Suprapubic skin (tissue), 4 donors: ENCODE measurements at regions not wholly inside any gene's neighbourhood (a gene's known extent, or its start where the extent isn't known, plus 50 kb on each side); places are given as distances from the start of the nearest gene placed in this dataset.

Experiments used
- DNase-seq, 2 donors: peaks; one replicate each; pipeline ENCODE4 v3.0.0-alpha.2; 2019; ENCODE audit warnings: low spot score in 2 of 2
- H3K27ac ChIP-seq: fragments of 200-600 bp; sonication (generic); one replicate; pipeline ENCODE4 v1.5.1; 2019
- H3K27me3 ChIP-seq: fragments of 200-600 bp; sonication (generic); one replicate; pipeline ENCODE4 v1.5.1; 2019
- H3K36me3 ChIP-seq: fragments of 200-600 bp; sonication (generic); one replicate; pipeline ENCODE4 v1.5.1; 2019
- H3K4me1 ChIP-seq: fragments of 200-600 bp; sonication (generic); one replicate; pipeline ENCODE4 v1.5.1; 2019
- H3K4me3 ChIP-seq: fragments of 200-600 bp; sonication (generic); one replicate; pipeline ENCODE4 v1.5.1; 2019; ENCODE audit warnings: mild to moderate bottlenecking
- H3K9me3 ChIP-seq: fragments of 200-600 bp; sonication (generic); one replicate; pipeline ENCODE4 v1.5.1; 2019
- EP300 ChIP-seq: sonication (generic); formaldehyde crosslinking; IDR thresholded peaks from one replicate; pipeline ENCODE4 v1.6.1; 2017; ENCODE audit warnings: antibody characterized with exemption
- POLR2A ChIP-seq, 2 donors: fragments of 450-650 bp; IDR thresholded peaks; one replicate each; pipeline ENCODE4 v1.6.1; 2017; ENCODE audit warnings: antibody characterized with exemption in 2 of 2, mild to moderate bottlenecking in 2 of 2, moderate library complexity in 2 of 2
- POLR2AphosphoS5 ChIP-seq, 3 donors: sonication (generic); formaldehyde crosslinking; IDR thresholded peaks; one replicate each; pipeline ENCODE4 v1.6.1; 2017; ENCODE audit warnings: antibody characterized with exemption in 3 of 3
- WGBS: methylation state at CpG from one replicate; pipeline ENCODE4 v1.1.5; 2018; 5-methylcytosine and 5-hydroxymethylcytosine counted together
- TF ChIP-seq, protein P1 (sequence below), 2 donors: fragments of 200-600 bp in 1 of 2; fragments of 450-650 bp in 1 of 2; sonication (generic) in 1 of 2; IDR thresholded peaks; one replicate each; pipeline ENCODE4 v1.5.1; 2016 to 2019; ENCODE audit warnings: antibody characterized with exemption in 2 of 2, mild to moderate bottlenecking in 1 of 2, moderate library complexity in 1 of 2

GRCh38 chr13:50319635-50320255 lies 304.5 kb downstream of the KCNRG start:
- WGBS: 53% methylated on average over 2 of the region's 2 CpGs
- DNase-seq: no peak

DNA sequence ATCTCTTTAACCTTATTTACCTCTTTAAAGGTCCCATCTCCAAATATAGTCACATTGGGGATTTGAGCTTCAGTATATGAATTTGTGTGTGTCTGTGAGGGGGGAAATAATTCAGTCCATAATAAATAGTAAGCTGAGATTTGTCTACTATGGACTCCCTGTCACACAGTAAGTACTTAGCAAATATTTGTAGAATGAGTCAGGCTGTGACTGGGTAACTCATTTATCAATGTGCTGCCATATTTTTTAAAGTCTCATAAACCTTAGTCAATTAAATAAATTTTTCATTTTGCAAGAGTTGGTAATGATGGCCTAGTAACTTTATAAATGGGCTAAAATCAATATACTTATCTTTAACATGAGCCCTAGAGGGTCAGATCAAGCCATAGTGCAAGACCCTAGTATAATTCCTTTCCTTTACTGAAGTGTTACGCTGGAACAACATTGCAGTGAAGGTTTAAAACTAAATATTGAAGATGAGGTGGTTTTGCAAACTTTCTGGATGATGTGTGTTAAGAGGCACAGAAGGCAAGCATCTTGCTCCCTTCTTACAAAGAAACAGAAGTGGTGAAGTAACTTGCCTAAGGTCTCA lies 305.1 kb downstream of the KCNRG start:
- Histone ChIP-seq H3K9me3 (peaks cover 3% of the 10 kb centered on the region), H3K27ac (no peak overlapping the region), H3K36me3 (no peaks in the 10 kb centered on the region), H3K4me3 (no peak overlapping the region), H3K4me1 (no peaks in the 10 kb centered on the region), H3K27me3 (no peaks in the 10 kb centered on the region)
- 3% methylated on average over 1 of the region's 1 CpG for WGBS
- no peak for DNase-seq
- TF ChIP-seq POLR2AphosphoS5 (IDR thresholded peaks at IDR 0.05): no peak
- no peak for TF ChIP-seq POLR2A (IDR thresholded peaks at IDR 0.05)
- TF ChIP-seq, protein P1, sequence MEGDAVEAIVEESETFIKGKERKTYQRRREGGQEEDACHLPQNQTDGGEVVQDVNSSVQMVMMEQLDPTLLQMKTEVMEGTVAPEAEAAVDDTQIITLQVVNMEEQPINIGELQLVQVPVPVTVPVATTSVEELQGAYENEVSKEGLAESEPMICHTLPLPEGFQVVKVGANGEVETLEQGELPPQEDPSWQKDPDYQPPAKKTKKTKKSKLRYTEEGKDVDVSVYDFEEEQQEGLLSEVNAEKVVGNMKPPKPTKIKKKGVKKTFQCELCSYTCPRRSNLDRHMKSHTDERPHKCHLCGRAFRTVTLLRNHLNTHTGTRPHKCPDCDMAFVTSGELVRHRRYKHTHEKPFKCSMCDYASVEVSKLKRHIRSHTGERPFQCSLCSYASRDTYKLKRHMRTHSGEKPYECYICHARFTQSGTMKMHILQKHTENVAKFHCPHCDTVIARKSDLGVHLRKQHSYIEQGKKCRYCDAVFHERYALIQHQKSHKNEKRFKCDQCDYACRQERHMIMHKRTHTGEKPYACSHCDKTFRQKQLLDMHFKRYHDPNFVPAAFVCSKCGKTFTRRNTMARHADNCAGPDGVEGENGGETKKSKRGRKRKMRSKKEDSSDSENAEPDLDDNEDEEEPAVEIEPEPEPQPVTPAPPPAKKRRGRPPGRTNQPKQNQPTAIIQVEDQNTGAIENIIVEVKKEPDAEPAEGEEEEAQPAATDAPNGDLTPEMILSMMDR (IDR thresholded peaks at IDR 0.05): no peak
- no peak for TF ChIP-seq EP300

More at GRCh38 chr13:50319635-50320255, 304.5 kb downstream of the KCNRG start:
- Histone ChIP-seq H3K4me3 (no peak overlapping the region), H3K4me1 (no peaks in the 10 kb centered on the region), H3K36me3 (no peaks in the 10 kb centered on the region), H3K27me3 (no peaks in the 10 kb centered on the region), H3K27ac (no peak overlapping the region), H3K9me3 (peaks cover 3% of the 10 kb centered on the region)
- TF ChIP-seq POLR2A (IDR thresholded peaks at IDR 0.05) (no peak), EP300 (no peak), POLR2AphosphoS5 (IDR thresholded peaks at IDR 0.05) (no peak)
- TF ChIP-seq, protein P1 (IDR thresholded peaks at IDR 0.05): no peak

DNA sequence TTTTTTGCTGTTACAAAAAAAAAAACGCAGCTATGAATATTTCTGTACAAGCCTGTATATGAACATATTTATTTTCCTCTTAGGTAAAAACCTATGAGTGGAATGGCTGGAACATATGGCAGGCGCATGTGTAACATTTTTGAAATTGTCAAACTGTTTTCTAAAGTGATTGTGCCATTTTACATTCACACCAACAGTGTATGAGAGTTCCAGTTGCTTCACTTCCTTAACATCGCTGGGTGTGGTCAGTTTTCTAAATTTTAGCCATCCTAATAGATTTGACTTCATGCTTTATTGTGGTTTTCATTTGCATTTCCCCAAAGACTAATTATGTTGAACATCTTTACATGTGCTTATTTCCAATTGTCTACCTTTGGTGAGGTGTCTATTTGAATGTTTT lies 306.8 kb downstream of the KCNRG start:
- H3K9me3 ChIP-seq: peaks cover 3% of the 10 kb centered on the region
- no peak overlapping the region for H3K4me3 ChIP-seq
- 82% methylated on average over 3 of the region's 3 CpGs for WGBS
- no peaks in the 10 kb centered on the region for H3K27me3 ChIP-seq
- no peaks in the 10 kb centered on the region for H3K4me1 ChIP-seq
- DNase-seq: no peak
- no peak overlapping the region for H3K27ac ChIP-seq
- H3K36me3 ChIP-seq: no peaks in the 10 kb centered on the region
- TF ChIP-seq, protein P1 (IDR thresholded peaks at IDR 0.05): no peak
- TF ChIP-seq POLR2A (IDR thresholded peaks at IDR 0.05): no peak
- TF ChIP-seq EP300: no peak
- TF ChIP-seq POLR2AphosphoS5 (IDR thresholded peaks at IDR 0.05): no peak

DNA sequence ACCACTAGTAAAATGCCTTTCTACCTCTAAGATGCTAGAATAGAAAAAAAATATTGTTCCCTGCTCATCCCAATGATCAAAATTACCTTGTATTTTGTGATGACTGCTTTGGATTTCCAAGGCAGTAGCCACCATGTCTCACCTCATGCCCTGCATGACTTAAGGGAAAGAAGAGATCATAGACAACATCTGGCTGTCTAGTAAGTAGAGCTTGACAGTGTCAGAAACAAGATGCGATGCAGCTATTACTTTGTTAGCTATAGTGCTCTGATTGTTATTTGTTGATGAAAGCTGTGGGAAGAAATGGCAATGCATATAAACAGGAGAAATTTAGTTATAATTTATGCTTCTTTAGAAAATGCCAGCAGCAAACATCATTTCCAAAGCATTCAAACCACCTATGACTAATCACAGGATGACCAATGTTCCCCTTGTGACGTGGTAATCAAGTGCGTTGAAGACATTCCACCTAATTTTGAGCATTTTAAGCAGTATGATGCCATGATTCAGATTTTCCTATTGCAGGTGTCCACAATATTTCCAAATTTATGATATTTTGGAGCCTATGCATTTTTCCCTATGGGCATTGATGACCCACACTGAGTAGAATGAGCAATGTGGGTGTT lies 308.3 kb downstream of the KCNRG start:
- Histone ChIP-seq H3K36me3 (no peaks in the 10 kb centered on the region), H3K4me3 (no peak overlapping the region), H3K27ac (no peak overlapping the region), H3K9me3 (peaks cover 3% of the 10 kb centered on the region), H3K27me3 (no peaks in the 10 kb centered on the region), H3K4me1 (no peaks in the 10 kb centered on the region)
- no peak for DNase-seq
- no peak for TF ChIP-seq EP300
- TF ChIP-seq, protein P1 (IDR thresholded peaks at IDR 0.05): no peak
- TF ChIP-seq POLR2A (IDR thresholded peaks at IDR 0.05): no peak
- no peak for TF ChIP-seq POLR2AphosphoS5 (IDR thresholded peaks at IDR 0.05)
- WGBS: 57% methylated on average over 3 of the region's 3 CpGs

DNA sequence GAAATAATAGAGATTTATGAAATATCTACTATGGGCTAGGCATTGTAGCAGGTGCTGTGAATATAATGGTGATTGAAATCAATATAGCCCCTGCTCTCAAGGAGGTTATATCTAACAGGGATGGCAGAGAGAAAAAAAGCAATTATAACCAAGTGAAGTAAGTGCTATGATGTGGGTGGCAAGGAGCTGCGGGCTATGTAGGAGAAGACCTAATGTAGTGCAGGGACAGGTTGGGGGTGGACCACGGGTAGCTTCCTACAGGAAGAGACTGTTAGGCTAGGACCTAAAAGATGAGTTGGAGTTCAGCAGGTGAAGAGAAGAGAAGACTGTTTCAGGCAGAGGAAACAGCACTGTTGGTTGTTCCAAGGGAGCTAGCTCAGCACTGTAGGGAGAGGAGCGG lies 311.0 kb downstream of the KCNRG start:
- WGBS: 77% methylated on average over 3 of the region's 3 CpGs
- H3K9me3 ChIP-seq: peaks cover 3% of the 10 kb centered on the region
- H3K4me3 ChIP-seq: no peak overlapping the region
- no peak for TF ChIP-seq POLR2A (IDR thresholded peaks at IDR 0.05)
- TF ChIP-seq, protein P1 (IDR thresholded peaks at IDR 0.05): no peak
- TF ChIP-seq EP300: no peak
- no peak for DNase-seq
- H3K36me3 ChIP-seq: no peaks in the 10 kb centered on the region
- no peaks in the 10 kb centered on the region for H3K27me3 ChIP-seq
- no peak overlapping the region for H3K27ac ChIP-seq
- H3K4me1 ChIP-seq: no peaks in the 10 kb centered on the region
